ENCODE measurements at regions not wholly inside any gene's neighbourhood (a gene's known extent, or its start where the extent isn't known, plus 50 kb on each side); places are given as distances from the start of the nearest gene placed in this dataset.

GRCh38 chr12:107826276-107826675, 51.8 kb downstream of the ASCL4 start:
- Histone ChIP-seq H3K27me3 (no peaks in the 10 kb centered on the region), H3K36me3 (no peaks in the 10 kb centered on the region), H3K4me1 (no peaks in the 10 kb centered on the region), H3K9me3 (peaks cover 0 to 9% (median 0%) of the 10 kb centered on the region in 4 donors), H3K4me3 (no peak overlapping the region), H3K27ac (no peak overlapping the region)
- no peak for DNase-seq
- TF ChIP-seq POLR2A (IDR thresholded peaks at IDR 0.05) = no peak
- TF ChIP-seq, protein P1, sequence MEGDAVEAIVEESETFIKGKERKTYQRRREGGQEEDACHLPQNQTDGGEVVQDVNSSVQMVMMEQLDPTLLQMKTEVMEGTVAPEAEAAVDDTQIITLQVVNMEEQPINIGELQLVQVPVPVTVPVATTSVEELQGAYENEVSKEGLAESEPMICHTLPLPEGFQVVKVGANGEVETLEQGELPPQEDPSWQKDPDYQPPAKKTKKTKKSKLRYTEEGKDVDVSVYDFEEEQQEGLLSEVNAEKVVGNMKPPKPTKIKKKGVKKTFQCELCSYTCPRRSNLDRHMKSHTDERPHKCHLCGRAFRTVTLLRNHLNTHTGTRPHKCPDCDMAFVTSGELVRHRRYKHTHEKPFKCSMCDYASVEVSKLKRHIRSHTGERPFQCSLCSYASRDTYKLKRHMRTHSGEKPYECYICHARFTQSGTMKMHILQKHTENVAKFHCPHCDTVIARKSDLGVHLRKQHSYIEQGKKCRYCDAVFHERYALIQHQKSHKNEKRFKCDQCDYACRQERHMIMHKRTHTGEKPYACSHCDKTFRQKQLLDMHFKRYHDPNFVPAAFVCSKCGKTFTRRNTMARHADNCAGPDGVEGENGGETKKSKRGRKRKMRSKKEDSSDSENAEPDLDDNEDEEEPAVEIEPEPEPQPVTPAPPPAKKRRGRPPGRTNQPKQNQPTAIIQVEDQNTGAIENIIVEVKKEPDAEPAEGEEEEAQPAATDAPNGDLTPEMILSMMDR (IDR thresholded peaks at IDR 0.05) = no peak

GRCh38 chr12:107829271-107829670, 54.8 kb downstream of the ASCL4 start:
- Histone ChIP-seq H3K4me1 (no peaks in the 10 kb centered on the region), H3K9me3 (peaks cover 0 to 9% (median 0%) of the 10 kb centered on the region in 4 donors), H3K4me3 (no peak overlapping the region), H3K27ac (no peak overlapping the region), H3K27me3 (no peaks in the 10 kb centered on the region), H3K36me3 (no peaks in the 10 kb centered on the region)
- TF ChIP-seq, protein P1 (IDR thresholded peaks at IDR 0.05) = no peak
- no peak for TF ChIP-seq POLR2A (IDR thresholded peaks at IDR 0.05)
- no peak for DNase-seq

DNA sequence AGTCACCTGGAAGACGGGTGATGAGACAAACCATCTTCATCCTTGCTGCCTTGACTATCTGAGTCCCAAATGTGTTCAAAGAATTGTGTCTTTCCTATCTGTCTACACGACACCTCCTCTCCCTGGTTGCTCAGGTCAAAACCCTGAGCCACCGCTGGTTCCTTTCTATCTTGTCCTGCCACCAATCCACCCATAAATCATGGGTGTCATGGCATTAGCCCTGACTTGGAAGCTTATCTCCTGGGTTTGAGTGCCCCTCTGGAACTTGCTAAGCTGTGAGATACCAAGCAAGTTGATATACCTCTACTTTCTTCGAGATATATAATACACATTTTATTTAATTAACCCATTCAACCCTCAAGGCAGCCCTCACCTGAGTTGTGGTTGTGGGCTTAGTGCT, 57.9 kb downstream of the ASCL4 start:
- Histone ChIP-seq H3K27me3 (no peaks in the 10 kb centered on the region), H3K36me3 (no peaks in the 10 kb centered on the region), H3K9me3 (no peaks in the 10 kb centered on the region), H3K27ac (no peak overlapping the region), H3K4me3 (no peak overlapping the region), H3K4me1 (no peaks in the 10 kb centered on the region)
- no peak for DNase-seq
- TF ChIP-seq, protein P1 (IDR thresholded peaks at IDR 0.05) = no peak
- TF ChIP-seq POLR2A (IDR thresholded peaks at IDR 0.05) = no peak

DNA sequence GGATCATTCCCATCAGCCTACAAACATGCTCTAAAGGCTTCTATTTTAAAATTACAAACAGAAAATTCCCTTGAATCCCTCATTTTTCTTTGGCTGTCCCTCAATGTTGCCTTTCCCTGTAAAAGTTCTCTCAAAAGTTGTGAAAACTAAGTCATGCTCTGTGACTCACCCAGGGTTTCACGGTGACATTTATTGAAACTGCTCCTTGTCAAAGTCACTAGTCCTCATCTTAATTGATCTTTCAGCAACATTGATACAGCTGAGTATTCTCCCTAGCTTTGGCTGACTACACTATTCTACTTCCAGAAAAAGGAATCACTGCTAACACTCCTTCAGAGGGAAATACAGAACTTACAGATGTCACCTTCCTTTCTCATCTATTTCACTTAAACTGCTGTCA, 65.7 kb downstream of the ASCL4 start:
- H3K27ac ChIP-seq = no peak overlapping the region
- no peaks in the 10 kb centered on the region for H3K36me3 ChIP-seq
- H3K9me3 ChIP-seq = no peaks in the 10 kb centered on the region
- peaks cover 0 to 13% of the 10 kb centered on the region in 2 donors for H3K27me3 ChIP-seq
- no peak overlapping the region for H3K4me3 ChIP-seq
- peaks cover 0 to 17% (median 4%) of the 10 kb centered on the region in 4 donors for H3K4me1 ChIP-seq
- no peak for DNase-seq
- TF ChIP-seq, protein P1 (IDR thresholded peaks at IDR 0.05) = no peak
- no peak for TF ChIP-seq POLR2A (IDR thresholded peaks at IDR 0.05)

- Histone ChIP-seq H3K9me3 (no peaks in the 10 kb centered on the region), H3K4me1 (peaks cover 0 to 17% (median 4%) of the 10 kb centered on the region in 4 donors), H3K4me3 (peak overlapping the region in 3 of 4 donors; percentile 6 to 32 (median 18)), H3K27me3 (peaks cover 0 to 13% of the 10 kb centered on the region in 2 donors), H3K27ac (no peak overlapping the region), H3K36me3 (no peaks in the 10 kb centered on the region)
- TF ChIP-seq POLR2A (IDR thresholded peaks at IDR 0.05) = no peak
- TF ChIP-seq, protein P1 (IDR thresholded peaks at IDR 0.05) = no peak
- DNase-seq = no peak
These were observed 69.1 kb downstream of the ASCL4 start for GRCh38 chr12:107843351-107844311.

Measured in Peyer's patch (tissue), 4 donors.